Right lobe of liver (tissue), 4 donors: ENCODE measurements at regions not wholly inside any gene's neighbourhood (a gene's known extent, or its start where the extent isn't known, plus 50 kb on each side); places are given as distances from the start of the nearest gene placed in this dataset.

Experiments used
- CTCF ChIP-seq, 4 donors: fragments of 200-600 bp in 3 of 4; fragments of 450-650 bp in 1 of 4; IDR thresholded peaks; one replicate each; pipeline versions ENCODE4 v1.5.1 to v1.8.0; 2016 to 2022; ENCODE audit warnings: antibody characterized with exemption in 4 of 4, mild to moderate bottlenecking in 2 of 4
- POLR2A ChIP-seq: fragments of 450-650 bp; IDR thresholded peaks from one replicate; pipeline ENCODE4 v1.6.1; 2017; ENCODE audit warnings: antibody characterized with exemption, mild to moderate bottlenecking
- donor health status: DM: no; HTN: no; CAD: no.
- donor health status: DM: no; HTN: no; CAD: no.
- donor health status: DM: no; HTN: yes; CAD: no.

GRCh38 chr3:137525471-137525870 is 238.6 kb upstream of the SOX14 start:
- no peak for TF ChIP-seq CTCF (IDR thresholded peaks at IDR 0.05)
- TF ChIP-seq POLR2A, result no peak
